HCT116 (cell line): ENCODE measurements at regions not wholly inside any gene's neighbourhood (a gene's known extent, or its start where the extent isn't known, plus 50 kb on each side); places are given as distances from the start of the nearest gene placed in this dataset.

Source experiments
- ATAC-seq: fragments of 200-7000 bp; cut with Tn5 transposase; 2 replicates; pipeline ENCODE4 v1.9.1; 2020; ENCODE audit warnings: mild to moderate bottlenecking, moderate library complexity
- BruUV-seq: library from RNA; stranded (reverse); fragments of 400-500 nt; replicated peaks from 2 replicates; lab custom pipeline; 2021; lab: Mats Ljungman, UMichigan
- CTCF ChIA-PET: fragments of 300-600 bp; sonication (Branson Sonifier 250); formaldehyde crosslinking; loops from one replicate; lab custom pipeline; 2021; ENCODE audit warnings: antibody characterized with exemption; lab: Charles Lee
- POLR2A ChIA-PET: fragments of 300-600, 350-600 bp; sonication (Branson Sonifier 250); formaldehyde crosslinking; loops from one replicate; lab custom pipeline; 2021; ENCODE audit warnings: antibody characterized with exemption; lab: Charles Lee
- RAD21 ChIA-PET, 2 experiments: fragments of 300-600 bp; sonication (Branson Sonifier 250); formaldehyde crosslinking; loops; one replicate each; lab custom pipeline; 2023; ENCODE audit warnings: low total read pairs in 2 of 2; ENCODE audit not compliant: uncharacterized antibody in 2 of 2, unreplicated experiment in 2 of 2, low non-redundant PET in 1 of 2; lab: Charles Lee
- DNase-seq: peaks from one replicate; pipeline ENCODE4 v3.0.0-alpha.2; 2010; ENCODE audit warnings: low read depth, low spot score
- H2AFZ ChIP-seq: fragments of 200-600 bp; shearing (Covaris generic), sonication (generic); 2 replicates; pipeline ENCODE4 v1.6.1; 2017; ENCODE audit warnings: low read depth, mixed run types, mixed read lengths, antibody characterized with exemption, low read length; ENCODE audit not compliant: poor library complexity, severe bottlenecking
- H3K27ac ChIP-seq: 2 replicates; pipeline ENCODE4 v1.5.1; 2012; ENCODE audit warnings: low read depth, low read length
- H3K27me3 ChIP-seq: fragments of 200-600 bp; sonication (generic); 2 replicates; pipeline ENCODE4 v1.6.1; 2016; ENCODE audit warnings: mixed run types, low read length, mixed read lengths; ENCODE audit not compliant: insufficient read depth
- H3K36me3 ChIP-seq, 2 experiments: fragments of 200-500 bp in 1 of 2; fragments of 200-600 bp in 1 of 2; sonication (Bioruptor generic) in 1 of 2; sonication (generic) in 1 of 2; 2 replicates each; pipeline versions ENCODE4 v1.5.1 to v1.6.1; 2014 to 2016; ENCODE audit warnings: low read length in 2 of 2, inconsistent platforms in 1 of 2, mixed read lengths in 1 of 2, mixed run types in 1 of 2; ENCODE audit not compliant: insufficient read depth in 2 of 2, control insufficient read depth in 1 of 2
- H3K4me1 ChIP-seq, 2 experiments: fragments of 200-600 bp in 1 of 2; sonication (generic) in 1 of 2; 2 replicates each; pipeline versions ENCODE4 v1.5.1 to v1.6.1; 2012 to 2017; ENCODE audit warnings: low read length in 2 of 2, inconsistent platforms in 1 of 2, mild to moderate bottlenecking in 1 of 2, mixed read lengths in 1 of 2, mixed run types in 1 of 2, moderate library complexity in 1 of 2; ENCODE audit not compliant: insufficient read depth in 2 of 2, control insufficient read depth in 1 of 2
- H3K4me2 ChIP-seq: fragments of 200-600 bp; sonication (generic); 2 replicates; pipeline ENCODE4 v1.6.1; 2017; ENCODE audit warnings: mixed run types, low read length, mixed read lengths
- H3K4me3 ChIP-seq, 2 experiments: fragments of 200-600 bp in 1 of 2; sonication (generic) in 1 of 2; replicated peaks in 1 of 2; 2 replicates each; pipeline ENCODE4 v1.5.1; 2011 to 2016; ENCODE audit warnings: low read length in 2 of 2, control low read depth in 1 of 2, low read depth in 1 of 2, mild to moderate bottlenecking in 1 of 2, mixed read lengths in 1 of 2, mixed run types in 1 of 2
- H3K79me2 ChIP-seq: fragments of 200-600 bp; sonication (generic); 2 replicates; pipeline ENCODE4 v1.6.1; 2017; ENCODE audit warnings: mild to moderate bottlenecking, mixed run types, low read length, moderate library complexity, mixed read lengths; ENCODE audit not compliant: insufficient read depth
- H3K9ac ChIP-seq: fragments of 200-600 bp; sonication (generic); 2 replicates; pipeline ENCODE4 v1.6.1; 2016; ENCODE audit warnings: low read length, mixed read lengths
- H3K9me2 ChIP-seq: fragments of 200-600 bp; sonication (generic), shearing (Covaris generic); 2 replicates; pipeline ENCODE4 v1.6.1; 2017; ENCODE audit warnings: mixed run types, mild to moderate bottlenecking, moderate library complexity; ENCODE audit not compliant: insufficient read depth
- H3K9me3 ChIP-seq, 2 experiments: fragments of 200-500 bp in 1 of 2; fragments of 200-600 bp in 1 of 2; sonication (Bioruptor generic) in 1 of 2; sonication (generic) in 1 of 2; 2 replicates each; pipeline ENCODE4 v1.6.1; 2014 to 2017; ENCODE audit warnings: low read length in 2 of 2, mixed read lengths in 2 of 2, inconsistent platforms in 1 of 2, low read depth in 1 of 2, mild to moderate bottlenecking in 1 of 2, mixed run types in 1 of 2, moderate library complexity in 1 of 2; ENCODE audit not compliant: control insufficient read depth in 1 of 2, insufficient read depth in 1 of 2
- H4K20me1 ChIP-seq: fragments of 200-600 bp; sonication (generic), shearing (Covaris generic); 2 replicates; pipeline ENCODE4 v1.6.1; 2017; ENCODE audit warnings: mixed run types, mild to moderate bottlenecking, moderate library complexity; ENCODE audit not compliant: insufficient read depth
- ATF3 ChIP-seq: IDR thresholded peaks from 2 replicates; pipeline ENCODE4 v1.6.1; 2012
- CBX3 ChIP-seq: IDR thresholded peaks from 2 replicates; pipeline ENCODE4 v1.6.1; 2012; ENCODE audit warnings: low read depth
- CEBPB ChIP-seq: IDR thresholded peaks from 2 replicates; pipeline ENCODE4 v1.6.1; 2012; ENCODE audit warnings: low read depth
- CTCF ChIP-seq, 3 experiments: fragments of 200-600 bp in 1 of 3; sonication (generic) in 1 of 3; IDR thresholded peaks in 2 of 3; conservative IDR thresholded peaks in 1 of 3; 2 replicates each; pipeline ENCODE4 v1.5.1; 2012 to 2017; ENCODE audit warnings: low read depth in 2 of 3, low read length in 2 of 3, antibody characterized with exemption in 1 of 3, borderline replicate concordance in 1 of 3, control low read depth in 1 of 3, mild to moderate bottlenecking in 1 of 3, mixed read lengths in 1 of 3, mixed run types in 1 of 3, moderate library complexity in 1 of 3; ENCODE audit not compliant: insufficient read depth in 1 of 3
- ELF1 ChIP-seq: IDR thresholded peaks from 2 replicates; pipeline ENCODE4 v1.6.1; 2012; ENCODE audit warnings: low read depth, borderline replicate concordance
- EZH2 ChIP-seq: fragments of 200-600 bp; sonication (generic); IDR thresholded peaks from 2 replicates; pipeline ENCODE4 v1.6.1; 2017; ENCODE audit warnings: antibody characterized with exemption, mixed run types
- EZH2phosphoT487 ChIP-seq: fragments of 200-600 bp; IDR thresholded peaks from 2 replicates; pipeline ENCODE4 v1.6.1; 2018; ENCODE audit warnings: antibody characterized with exemption, borderline replicate concordance
- FOSL1 ChIP-seq: IDR thresholded peaks from 2 replicates; pipeline ENCODE4 v1.6.1; 2012; ENCODE audit warnings: low read depth
- MAX ChIP-seq: IDR thresholded peaks from 2 replicates; pipeline ENCODE4 v1.6.1; 2012
- REST ChIP-seq: IDR thresholded peaks from 2 replicates; pipeline ENCODE4 v1.6.1; 2012; ENCODE audit warnings: low read depth
- SP1 ChIP-seq: IDR thresholded peaks from 2 replicates; pipeline ENCODE4 v1.6.1; 2012; ENCODE audit warnings: low read depth
- SRF ChIP-seq: IDR thresholded peaks from 2 replicates; pipeline ENCODE4 v1.6.1; 2012; ENCODE audit warnings: low read depth
- TCF7L2 ChIP-seq: IDR thresholded peaks from 2 replicates; pipeline ENCODE4 v1.7.0; 2011; ENCODE audit warnings: borderline replicate concordance, inconsistent platforms; ENCODE audit not compliant: insufficient read depth, insufficient read length; ENCODE audit errors: extremely low read depth
- YY1 ChIP-seq: IDR thresholded peaks from 2 replicates; pipeline ENCODE4 v1.6.1; 2011; ENCODE audit warnings: low read length, low read depth, moderate library complexity, mild to moderate bottlenecking; ENCODE audit not compliant: insufficient replicate concordance; ENCODE audit errors: extremely low read depth
- ZBTB33 ChIP-seq: IDR thresholded peaks from 2 replicates; pipeline ENCODE4 v1.6.1; 2011; ENCODE audit warnings: mild to moderate bottlenecking, low read length, moderate library complexity; ENCODE audit not compliant: insufficient replicate concordance; ENCODE audit errors: extremely low read depth
- ZFX ChIP-seq: fragments of 450-650 bp; IDR thresholded peaks from 2 replicates; pipeline ENCODE4 v1.6.1; 2017
- intact Hi-C: fragments of 100-400 bp; cut with micrococcal nuclease; formaldehyde crosslinking; loops from 2 replicates; pipeline ENCODE4 v1.10.0; 2022

GRCh38 chr9:20023961-20024571 lies 235.2 kb upstream of the SLC24A2 start:
- no peaks in the 10 kb centered on the region for H3K9me3 ChIP-seq
- H3K9ac ChIP-seq = no peak overlapping the region
- BruUV-seq = no TSS peak
- intact Hi-C loops = no loop called here
- no peak overlapping the region for H2AFZ ChIP-seq
- ChIA-PET CTCF (no interaction called here), RAD21 (no interaction called here), POLR2A (no interaction called here)
- no peak for ATAC-seq
- no peak overlapping the region for H3K4me3 ChIP-seq
- H4K20me1 ChIP-seq = no peaks in the 10 kb centered on the region
- H3K79me2 ChIP-seq = no peaks in the 10 kb centered on the region
- no peaks in the 10 kb centered on the region for H3K36me3 ChIP-seq
- no peaks in the 10 kb centered on the region for H3K9me2 ChIP-seq
- H3K27ac ChIP-seq = no peak overlapping the region
- TF ChIP-seq EZH2phosphoT487 = no peak
- no peak for TF ChIP-seq CTCF (IDR thresholded peaks at IDR 0.05 in 2 of 3, conservative IDR thresholded peaks at IDR 0.05 in 1 of 3; ENCODE audit: borderline replicate concordance in 1 of 3, insufficient read depth in 1 of 3, low read depth in 2 of 3, low read length in 2 of 3)
- no peak for TF ChIP-seq SRF
- no peak for TF ChIP-seq TCF7L2
- TF ChIP-seq CEBPB = no peak
- no peak for TF ChIP-seq ATF3
- TF ChIP-seq ZFX = no peak
- no peak for TF ChIP-seq SP1
- no peak for TF ChIP-seq EZH2
- no peak for TF ChIP-seq FOSL1
- TF ChIP-seq ZBTB33 = no peak
- no peak for TF ChIP-seq REST
- TF ChIP-seq CBX3 = no peak
- TF ChIP-seq YY1 = no peak
- no peak for TF ChIP-seq MAX
- TF ChIP-seq ELF1 = no peak
- H3K4me1 ChIP-seq = no peaks in the 10 kb centered on the region
- H3K27me3 ChIP-seq = peaks cover 11% of the 10 kb centered on the region
- H3K4me2 ChIP-seq = no peak overlapping the region
- no peak for DNase-seq
